HG03378 (cell line): ENCODE measurements at regions not wholly inside any gene's neighbourhood (a gene's known extent, or its start where the extent isn't known, plus 50 kb on each side); places are given as distances from the start of the nearest gene placed in this dataset.

ENCODE experiments used
- ATAC-seq: cut with Tn5 transposase; IDR thresholded peaks from one replicate; pipeline ENCODE4 v1.9.1; 2021; ENCODE audit warnings: mild to moderate bottlenecking, moderate library complexity; ENCODE audit not compliant: unreplicated experiment

DNA sequence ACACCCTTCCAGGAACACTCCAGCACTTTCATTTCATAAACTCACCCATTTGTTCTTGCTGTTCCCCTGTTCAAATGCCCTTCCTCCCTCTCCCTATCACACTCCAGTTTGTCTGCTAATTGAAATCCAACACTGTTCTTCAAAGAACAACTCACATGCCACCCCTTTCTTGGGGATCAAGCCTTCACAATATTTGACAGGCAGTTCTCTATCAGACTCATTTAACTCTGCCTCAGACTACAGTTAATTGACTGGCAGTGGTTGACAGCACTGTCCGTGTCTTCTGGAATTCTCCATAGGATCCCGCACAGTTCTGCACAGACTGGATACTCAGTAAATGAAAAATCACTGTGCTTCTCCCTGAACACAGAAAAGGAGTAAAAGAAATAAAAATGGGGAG lies 87.8 kb downstream of the PMP22 start:
- ATAC-seq: no peak

DNA sequence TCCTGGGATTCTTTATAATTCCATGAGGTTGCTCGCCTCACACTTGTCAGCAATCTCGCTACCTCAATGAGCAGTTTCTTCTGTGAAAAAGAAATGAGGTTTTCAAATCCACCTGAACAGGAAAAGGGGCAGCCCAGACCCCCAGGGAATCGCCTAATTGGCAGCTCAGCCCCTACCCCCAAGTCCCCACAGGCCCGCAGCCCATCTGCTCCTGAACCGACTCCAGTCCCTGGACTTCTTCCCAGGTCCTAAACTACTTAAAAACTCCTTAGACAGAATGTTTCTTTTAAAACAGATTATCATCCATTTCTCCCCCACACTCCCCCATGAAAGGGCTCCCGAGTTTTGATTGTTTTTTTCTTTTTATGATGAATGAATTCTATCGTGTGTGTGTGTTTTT lies 89.8 kb downstream of the PMP22 start:
- no peak for ATAC-seq

DNA sequence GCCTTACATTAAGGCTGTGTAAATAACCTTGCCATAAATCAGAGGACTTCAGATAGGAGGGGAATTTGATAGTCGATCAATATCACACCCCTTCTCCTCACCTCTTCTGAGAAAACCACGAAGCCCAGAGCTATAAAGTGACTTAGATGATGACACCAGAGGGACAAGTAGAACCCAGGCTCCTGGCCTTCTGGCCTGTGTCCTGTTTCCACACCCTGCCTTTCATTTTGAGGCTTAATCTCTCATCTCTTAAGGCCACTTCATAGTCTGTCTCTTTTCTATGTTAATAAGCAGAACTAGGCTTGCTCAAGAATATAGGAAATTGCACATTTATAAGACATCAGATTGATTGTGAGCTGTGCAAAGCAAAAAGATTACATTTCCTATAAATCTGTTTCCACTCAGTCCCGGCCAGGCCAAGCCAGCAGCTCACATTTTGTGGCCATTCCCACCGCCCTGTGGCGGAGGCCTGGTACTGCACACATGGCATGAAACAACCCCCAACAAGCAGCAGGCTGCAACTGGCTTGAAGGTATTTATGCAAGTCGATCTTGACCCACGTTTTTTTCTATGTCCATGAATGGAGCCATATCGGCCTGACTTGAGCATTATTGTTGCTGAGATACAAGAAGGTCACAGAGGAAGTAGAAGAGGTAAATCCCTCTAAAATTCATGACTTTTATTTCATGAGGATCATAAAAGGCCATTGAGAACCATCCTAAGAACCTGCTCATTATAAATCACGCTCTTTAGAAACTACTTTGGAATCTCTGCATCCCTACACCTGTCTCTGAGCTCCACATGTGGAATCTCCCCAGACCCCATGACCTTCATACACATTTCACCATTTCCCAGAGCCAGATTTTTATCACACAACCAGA lies 93.7 kb downstream of the PMP22 start:
- peak; percentile 50 for ATAC-seq

DNA sequence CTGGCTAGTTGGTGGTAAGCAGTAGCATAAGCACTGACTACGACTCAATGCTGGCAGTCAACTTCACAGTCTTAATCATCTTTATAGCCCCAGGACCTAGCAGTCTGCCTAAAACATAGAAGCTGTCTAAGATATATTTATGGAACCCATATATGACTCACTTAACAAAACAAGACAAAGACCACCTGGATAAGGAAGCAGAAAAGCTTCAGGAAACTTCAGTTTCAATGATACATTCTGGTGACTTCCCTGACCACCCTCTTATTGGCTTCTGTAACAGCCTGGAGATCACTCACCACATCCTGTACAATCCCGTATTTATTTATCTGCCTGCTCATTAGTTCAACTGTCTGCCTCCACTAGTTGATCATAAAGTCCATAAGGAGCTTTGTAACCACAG lies 95.5 kb downstream of the PMP22 start:
- no peak for ATAC-seq

DNA sequence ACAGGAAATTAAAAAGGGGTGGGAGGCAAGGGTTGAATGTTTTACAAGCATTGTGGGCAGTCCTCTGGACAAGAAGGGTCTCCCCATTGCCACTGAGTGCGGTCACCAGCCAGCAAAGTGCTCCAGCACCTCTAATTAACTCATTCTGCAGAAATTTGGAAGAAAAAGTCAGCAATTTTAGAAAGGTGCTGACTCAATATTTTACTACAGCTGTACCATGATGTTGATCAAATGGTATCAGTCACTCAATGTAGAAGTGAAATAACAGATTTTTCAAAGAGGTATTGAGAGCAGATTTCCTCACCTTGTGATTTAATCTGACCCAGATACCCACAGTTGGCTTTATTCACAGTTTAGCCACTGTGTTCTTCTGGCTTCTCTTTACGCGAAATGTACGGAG lies 96.7 kb downstream of the PMP22 start:
- no peak for ATAC-seq

DNA sequence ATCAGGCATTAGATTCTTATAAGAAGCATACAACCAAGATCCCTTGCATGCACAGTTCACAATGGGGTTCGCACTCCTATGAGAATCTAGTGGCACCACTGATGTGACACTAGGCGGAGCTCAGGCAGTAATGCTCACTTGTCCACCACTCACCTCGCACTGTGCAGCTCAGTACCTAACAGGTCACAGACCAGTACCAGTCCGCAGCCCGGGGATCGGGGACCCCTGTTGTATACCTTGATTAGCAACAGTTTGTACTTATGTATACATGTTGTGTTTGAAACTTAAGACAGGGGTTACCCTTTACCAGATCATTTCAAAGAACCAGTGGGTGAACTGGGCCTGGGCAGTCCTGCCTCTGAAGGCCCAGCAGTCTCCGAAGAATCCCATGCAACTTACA lies 103.7 kb downstream of the PMP22 start:
- no peak for ATAC-seq

DNA sequence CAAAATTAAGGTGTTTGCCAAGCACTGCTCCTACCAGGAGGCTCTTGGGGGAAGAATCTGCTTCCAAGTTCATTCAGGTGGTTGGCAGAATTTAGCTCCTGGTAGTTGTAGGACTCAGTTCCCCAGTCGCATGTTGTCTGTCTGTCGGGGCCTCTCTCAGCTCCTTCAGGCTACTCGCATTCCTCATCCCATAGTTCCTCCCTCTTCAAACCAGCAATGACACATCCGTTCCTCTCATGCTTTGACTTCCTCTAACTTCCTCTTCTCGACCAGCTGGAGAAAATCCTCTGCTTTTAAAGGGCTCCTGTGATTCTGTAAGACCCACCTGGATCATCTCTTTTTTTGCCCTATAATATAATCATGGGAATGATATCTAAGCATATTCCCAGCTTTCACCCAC lies 108.1 kb downstream of the PMP22 start:
- ATAC-seq: no peak

DNA sequence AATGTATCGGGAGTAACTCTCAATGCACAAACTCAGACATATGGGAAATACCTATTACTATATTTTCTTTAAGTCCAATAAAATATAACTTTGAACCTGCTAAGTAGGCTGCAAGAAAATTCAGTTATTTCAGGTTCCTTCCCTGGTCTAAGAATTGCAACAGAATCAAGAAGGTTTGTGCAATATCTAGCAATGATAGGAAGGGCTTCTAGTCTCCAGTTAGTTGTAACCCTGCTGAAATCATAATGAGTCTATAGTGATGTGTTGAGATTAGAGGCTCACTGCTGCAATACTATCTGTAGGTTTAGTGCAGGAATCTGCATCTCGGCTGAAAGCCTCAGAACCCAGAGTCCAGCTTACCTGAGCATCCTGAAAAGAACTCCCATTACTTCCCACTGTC lies 110.5 kb downstream of the PMP22 start:
- ATAC-seq: no peak

DNA sequence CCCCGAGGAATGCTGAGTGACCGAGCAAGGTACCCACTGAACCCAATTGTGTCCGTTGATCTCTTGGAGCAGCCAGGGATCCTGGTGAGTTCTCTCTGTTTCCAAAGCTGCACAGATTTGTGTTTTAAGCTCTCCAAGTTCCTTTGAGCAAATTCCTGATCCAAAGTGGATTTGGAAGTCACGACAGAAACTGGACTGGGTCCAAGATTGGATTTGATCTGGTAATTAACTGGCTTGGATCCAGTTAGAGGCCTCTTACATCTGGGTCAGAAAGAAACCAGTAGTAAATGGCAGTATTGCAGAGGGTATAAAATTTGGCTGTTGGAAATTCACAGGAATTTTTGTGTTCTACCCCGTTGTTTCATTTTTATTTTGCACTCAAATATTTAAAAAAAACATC lies 119.5 kb downstream of the PMP22 start:
- no peak for ATAC-seq

DNA sequence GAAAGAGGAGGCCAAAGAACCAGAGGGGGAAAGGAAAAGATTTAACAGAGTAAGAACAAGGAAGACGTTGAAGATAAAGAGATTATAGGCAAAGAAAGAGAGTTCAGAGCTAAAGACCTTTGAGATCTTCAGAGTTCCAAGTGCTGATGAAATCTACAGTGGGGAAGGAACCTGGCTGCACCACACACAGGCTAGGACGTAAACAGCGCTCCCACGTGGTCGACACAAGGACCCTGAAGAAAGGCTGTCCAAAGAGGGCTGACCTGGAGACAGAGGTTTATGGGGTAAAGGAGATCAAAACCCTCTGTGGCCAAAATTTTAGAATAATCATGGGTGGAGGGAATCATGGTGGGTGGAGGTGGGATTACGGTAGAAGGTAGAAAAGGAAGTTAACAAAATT lies 121.6 kb downstream of the PMP22 start:
- ATAC-seq: no peak

DNA sequence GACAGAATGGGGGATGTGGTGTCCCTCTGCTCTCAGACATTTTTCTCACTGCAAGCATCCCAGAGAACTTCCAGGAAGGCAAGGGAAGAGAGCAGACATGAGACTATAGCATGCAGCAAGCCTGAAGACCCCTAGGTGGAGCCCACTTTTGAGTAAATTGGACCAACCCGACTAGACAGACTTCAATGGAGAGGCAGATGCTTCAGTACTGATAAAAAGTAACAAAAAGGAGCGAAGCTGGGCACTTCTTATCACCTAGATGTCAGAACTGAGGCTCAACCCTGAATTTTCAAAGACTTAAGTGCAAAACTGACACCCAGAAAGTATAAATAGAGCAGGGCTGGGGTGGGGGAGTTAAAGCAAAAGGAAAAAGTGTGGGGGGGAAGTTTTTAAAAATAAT lies 130.8 kb downstream of the PMP22 start:
- no peak for ATAC-seq

DNA sequence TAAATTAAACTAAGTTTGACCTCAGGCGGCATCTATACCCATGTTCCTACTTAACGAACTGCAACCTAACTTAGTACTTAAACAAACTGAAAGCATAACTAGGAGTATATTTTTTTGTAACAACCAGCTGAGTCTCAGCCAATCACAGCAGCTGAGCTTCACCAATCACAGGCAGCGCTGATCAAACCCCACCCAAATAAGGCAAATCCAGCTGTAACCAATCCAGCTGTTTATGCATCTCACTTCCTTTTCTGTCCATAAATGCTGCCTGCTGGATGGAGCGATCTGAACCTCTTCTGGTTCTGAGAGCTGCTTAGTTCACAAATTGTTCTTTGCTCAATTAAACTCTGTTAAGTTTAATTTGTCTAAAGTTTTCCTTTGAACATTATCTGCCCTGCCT lies 131.3 kb downstream of the PMP22 start:
- ATAC-seq: no peak

DNA sequence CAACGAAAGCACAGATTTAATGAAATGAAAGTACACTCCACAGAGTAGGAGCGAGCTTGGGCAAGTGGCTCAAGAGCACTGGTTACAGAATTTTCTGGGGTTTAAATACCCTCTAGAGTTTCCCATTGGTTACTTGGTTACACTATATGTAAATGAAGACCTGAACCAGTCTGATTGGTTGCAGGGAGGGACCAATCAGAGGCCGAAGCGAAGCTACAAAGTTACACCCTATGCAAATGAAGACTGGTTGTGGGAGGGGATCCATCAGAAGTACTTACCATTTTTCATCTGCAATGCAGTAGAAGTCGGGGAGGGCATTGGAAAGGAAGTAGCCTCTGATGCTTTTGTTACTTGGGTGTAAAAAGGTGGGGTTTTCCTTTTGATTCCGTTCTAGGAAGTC lies 132.0 kb downstream of the PMP22 start:
- no peak for ATAC-seq

DNA sequence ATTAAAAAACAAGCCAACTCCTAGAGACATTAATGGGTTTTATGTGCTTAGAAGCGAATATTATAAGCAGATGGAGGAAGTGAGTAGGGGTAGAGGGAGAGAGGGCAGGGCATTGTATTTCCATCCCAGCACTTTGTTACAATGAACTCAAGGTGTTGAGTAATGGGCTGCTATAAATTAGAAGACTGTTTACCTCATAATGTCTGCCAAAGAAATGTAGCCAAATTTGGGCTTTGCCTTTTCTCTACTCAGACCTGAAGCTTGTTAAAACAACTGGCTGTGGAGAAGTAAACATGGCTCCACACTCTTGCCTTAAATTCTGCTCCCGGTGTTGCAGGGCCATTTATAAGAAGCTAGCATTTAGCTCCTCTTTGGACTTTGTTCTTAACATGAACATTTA lies 134.7 kb downstream of the PMP22 start:
- no peak for ATAC-seq

DNA sequence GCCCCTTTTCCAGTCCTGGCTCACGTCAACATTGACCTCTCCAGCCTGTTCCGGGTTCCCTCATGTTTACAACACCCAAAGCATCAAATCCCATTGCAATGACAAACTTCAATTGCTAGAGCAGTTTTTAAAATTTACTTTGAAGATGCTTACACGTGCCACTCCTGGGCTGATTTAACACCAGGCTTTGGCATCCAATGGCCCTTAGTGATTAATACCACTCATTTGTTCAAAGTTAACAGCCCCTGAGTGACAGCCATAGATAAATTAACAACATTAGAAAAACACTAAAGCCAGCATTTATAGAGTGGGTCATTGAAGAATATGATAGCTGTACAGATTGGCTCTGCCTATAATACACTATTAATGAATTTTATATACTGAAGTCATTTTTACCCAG lies 135.1 kb downstream of the PMP22 start:
- ATAC-seq: no peak

DNA sequence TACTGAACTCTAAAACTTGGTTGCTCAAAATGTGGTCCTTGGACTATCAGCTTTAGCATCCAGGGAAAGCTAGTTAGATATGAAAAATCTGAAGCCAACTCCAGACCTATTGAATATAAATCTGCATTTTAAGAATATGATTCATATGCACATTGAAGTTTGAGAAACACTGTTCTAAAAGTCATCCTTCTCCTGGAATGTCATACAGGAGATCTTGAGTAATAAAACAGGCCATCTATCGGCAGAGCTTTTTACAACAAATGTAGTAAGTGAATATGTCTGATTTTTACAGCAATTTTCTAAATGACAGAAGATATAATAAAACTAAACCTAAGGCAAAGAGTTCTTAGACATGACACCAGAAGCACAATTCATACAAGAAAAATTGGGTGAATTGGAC lies 140.4 kb downstream of the PMP22 start:
- ATAC-seq: no peak

DNA sequence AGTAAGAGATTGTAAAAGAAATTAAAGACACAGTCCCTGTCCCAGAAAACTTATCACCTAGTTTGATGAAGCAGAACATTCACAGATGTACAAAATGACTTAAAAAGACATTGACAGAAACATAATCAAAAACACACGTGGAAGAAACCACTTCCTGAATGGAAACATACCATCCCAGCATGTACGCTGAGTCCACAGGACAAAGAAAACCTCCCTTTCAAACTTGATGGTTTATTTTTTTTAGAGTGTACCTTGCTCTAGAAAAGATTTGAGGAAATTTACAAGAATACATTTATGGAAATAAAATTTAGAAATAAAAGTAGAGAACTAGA lies 140.9 kb downstream of the PMP22 start:
- no peak for ATAC-seq

DNA sequence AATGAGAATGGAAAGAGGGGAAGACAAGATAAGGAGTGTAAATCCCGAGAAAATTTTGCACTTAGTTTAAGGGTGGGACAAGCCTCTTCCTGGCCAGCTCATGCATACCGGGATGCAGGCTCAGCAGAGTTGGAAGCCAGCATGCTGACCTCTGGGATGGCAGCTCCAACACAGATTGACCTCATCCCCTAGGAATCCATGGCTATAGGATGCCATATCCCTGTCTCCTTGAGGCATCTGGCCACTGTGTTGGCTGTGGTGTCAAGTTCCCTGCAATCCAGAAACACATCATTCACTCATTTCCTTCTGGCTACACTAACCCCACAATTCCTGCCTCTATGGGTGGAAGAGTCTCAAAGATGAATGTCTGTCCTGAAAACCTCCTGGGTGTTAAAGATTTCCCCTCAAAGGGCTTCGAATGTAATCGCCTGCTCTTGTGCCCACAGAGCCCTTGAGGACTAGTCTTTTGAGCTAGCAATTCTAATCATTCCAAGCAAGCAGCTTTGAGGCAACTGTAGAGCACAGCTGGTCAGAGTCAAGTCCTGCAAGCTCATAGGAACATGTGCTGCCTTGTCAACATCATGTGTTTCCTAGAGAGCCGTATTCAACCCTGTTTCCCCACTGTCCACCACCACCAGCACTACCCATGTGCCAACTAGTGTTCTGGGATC lies 141.4 kb downstream of the PMP22 start:
- ATAC-seq: no peak

DNA sequence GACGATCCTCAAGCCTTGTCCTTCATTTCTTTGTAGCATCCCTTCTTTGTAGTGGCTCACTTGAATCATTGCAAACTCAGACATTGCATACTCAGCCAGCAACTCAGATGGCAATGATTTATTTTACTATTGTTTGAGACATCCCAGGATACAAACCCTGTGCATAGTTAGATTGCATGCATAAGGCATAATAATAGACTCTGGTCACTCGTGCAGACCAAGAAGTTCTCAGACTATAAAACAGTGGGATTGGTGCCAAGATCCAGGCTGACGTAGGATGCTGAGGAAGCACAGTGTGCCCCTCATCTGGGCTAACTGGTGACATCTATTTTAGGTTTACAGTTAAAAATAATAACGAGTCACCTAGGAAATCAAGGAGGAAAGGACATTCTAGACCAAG lies 142.3 kb downstream of the PMP22 start:
- no peak for ATAC-seq

DNA sequence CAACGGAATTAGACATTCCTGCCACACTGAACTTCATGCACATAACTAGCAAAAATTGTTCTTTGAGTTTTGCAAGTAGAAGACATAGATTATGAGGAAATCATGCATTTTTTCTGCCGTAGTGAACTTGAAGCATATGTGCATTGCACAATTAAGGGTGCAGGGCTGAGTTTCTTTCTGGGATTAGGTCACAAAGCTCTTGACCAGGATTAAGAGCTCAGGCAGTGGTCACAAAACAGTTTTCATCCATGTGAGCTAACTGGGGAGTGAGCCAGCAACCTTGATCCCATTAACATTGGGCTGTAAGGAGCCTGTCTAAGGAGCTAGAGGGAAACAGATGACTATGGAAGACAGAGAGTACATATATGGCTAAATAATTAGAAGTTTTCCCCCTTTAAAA lies 143.7 kb downstream of the PMP22 start:
- ATAC-seq: no peak

DNA sequence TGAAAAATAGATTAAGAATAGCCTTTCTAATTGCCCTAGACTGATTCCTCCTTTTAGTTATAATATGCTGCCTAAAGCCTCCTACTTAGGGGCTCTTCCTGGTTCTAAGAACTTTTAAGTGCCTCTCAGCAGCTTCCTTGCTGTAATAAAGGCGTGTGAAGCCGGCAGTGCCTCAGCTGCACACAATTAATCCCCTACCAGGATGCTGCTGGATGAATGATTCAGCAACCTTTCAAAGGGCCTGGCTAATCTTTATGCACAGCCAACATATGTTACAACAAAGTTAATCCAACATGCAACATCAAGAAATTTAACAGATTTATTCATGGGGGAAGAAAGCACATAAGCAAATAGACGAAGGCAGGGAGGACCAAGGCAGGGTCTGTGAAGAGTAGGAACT lies 145.2 kb downstream of the PMP22 start:
- ATAC-seq: no peak

DNA sequence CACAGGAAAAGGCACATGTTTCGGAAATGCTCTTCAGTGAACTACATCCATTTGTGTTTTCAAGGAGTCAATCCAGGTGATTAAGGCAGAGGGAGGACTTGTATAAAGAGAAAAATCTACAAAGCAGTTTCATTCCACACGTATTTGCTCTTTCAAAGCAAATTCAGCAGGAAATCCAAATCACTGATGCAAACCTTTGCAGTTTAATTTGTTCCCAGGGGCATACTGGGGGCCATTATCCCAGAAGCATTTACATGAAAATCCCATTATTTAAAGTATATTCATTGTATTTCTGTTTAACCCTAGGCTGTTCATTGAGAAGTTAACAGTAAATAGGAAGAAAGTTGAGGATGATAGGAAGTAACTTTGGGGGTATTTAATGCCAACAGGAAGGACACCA lies 147.9 kb downstream of the PMP22 start:
- ATAC-seq: no peak
